T-helper 1 cell treated with Interleukin-12 subunit alpha and Interleukin-12 subunit beta and Interleukin-4 antibody, amounts not matched to agents 30 ng/mL and 1 ng/mL, for 36 hours (primary cell): ENCODE measurements at regions not wholly inside any gene's neighbourhood (a gene's known extent, or its start where the extent isn't known, plus 50 kb on each side); places are given as distances from the start of the nearest gene placed in this dataset.

ENCODE experiments used
- intact Hi-C: fragments of 100-400 bp; cut with micrococcal nuclease; formaldehyde crosslinking; loops from one replicate; pipeline ENCODE4 v1.15.1; 2024

DNA sequence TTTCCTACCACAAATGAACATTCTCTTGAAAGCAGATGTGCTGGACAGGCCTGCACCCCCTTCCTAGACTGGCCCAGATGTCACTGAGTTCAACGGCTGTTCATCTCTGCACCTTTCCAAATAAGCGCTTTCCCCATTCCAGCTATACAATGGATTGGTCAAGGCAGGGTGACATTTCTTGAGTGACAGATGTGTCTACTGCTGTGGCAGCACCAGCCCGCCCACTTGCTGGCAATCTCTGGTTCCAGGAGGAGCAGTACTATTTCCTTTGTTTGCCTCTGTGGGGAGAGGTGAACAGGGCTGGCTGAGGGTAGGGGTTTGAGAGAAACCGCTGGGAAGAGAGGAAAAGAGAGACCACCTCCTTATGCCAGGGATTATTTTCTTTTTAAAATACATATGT is 269.5 kb upstream of the POU3F3 start:
- intact Hi-C loops: no loop called here

DNA sequence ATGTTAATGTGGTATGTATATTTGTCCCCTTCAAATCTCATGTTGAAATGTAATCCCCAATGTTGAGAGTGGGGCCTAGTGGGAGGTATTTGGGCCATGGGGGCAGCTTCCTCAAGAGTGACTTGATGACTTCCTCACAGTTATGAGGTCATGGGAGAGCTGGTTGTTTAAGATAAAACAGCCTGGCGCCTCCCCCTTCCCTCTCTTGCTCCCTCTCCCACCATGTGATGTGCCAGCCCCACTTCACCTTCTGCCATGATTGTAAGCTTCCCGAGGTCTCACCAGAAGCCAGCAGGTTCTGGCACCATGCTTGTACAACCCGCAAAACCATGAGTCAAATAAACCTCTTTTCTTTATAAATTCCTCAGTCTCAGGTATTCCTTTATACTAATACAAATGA is 258.3 kb upstream of the POU3F3 start:
- intact Hi-C loops: no loop called here

DNA sequence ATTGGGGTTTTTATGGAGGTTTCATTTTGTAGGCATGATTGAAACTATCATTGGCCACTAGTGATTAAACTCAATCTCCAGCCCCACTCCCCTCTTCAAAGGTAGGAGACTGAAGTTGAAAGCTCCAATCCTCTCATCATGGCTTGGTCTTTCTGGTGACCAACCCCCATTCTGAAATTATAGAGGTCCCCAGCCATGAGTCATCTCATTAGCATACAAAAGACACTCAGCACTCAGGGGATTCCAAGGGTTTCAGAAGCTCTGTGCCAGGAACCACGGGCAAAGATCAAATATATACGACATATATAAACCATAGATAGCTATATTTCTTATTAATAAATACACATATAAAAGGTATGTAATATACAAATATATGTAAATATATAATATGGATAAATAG is 256.0 kb upstream of the POU3F3 start:
- intact Hi-C loops: no loop called here

DNA sequence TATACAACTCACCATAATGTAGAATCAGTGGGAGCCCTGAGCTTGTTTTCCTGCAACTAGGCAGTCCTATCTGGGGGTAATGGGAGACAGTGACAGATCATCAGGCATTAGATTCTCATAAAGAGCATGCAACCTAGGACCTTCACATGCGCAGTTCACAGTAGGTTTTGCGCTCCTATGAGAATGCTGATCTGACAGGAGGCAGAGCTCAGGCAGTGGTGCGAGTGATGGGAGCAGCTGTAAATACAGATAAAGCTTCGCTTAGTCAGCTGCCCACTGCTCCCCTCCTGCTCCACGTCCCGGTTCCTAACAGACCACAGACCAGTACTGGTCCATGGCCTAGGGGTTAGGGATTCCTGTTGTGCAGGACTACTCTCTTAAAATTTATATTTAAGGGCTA is 255.3 kb upstream of the POU3F3 start:
- intact Hi-C loops: no loop called here

DNA sequence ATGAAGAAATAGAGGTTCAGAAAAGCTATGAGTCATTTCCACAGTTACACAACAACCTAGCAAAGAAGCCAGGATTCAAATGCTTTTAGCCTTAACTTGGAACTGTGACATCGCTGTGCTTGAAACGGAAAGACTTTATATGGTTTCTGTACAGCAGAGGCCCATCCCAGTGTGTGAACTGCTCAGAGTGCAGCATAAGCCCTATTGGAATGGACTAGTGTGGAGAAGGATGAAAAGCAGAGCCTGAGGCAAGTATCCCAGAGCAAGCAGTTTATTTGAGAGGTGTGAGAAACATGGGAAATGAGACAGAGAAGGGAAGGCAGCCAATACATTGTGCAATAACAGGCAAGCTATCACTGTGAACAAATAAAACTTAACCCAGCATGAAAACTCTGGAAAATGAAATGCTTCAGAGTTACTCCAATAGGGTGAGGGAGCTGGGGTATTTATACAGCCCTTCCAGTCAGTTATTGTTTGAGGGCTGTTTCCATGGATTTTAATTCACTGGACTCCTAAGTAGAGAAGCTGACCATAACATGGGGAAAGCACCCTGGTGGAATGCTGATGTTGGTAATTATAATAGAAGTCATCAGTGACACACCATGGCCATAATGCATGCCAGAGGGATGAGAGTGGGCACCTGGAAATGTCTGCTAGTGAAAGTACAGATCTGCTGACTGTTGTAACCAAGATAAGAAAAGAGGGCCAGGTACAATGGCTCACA is 254.0 kb upstream of the POU3F3 start:
- intact Hi-C loops: no loop called here

DNA sequence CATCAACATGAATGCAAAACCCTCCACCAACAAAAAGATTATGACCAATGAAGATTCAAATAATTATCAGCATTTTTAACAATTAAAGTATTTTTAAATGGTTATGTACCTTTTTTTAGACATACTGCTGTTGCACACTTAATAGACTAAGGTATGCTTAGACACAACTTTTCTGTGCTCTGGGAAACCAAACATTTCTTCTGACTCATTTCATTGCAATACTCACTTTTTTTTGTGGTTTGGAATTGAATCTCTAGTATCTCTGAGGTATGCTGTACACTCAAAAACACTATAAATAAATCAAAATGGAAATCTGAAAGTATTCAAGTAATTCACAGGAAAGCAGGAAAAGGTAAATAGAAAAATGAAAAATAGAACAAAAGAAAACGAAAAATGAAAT is 247.9 kb upstream of the POU3F3 start:
- intact Hi-C loops: no loop called here

DNA sequence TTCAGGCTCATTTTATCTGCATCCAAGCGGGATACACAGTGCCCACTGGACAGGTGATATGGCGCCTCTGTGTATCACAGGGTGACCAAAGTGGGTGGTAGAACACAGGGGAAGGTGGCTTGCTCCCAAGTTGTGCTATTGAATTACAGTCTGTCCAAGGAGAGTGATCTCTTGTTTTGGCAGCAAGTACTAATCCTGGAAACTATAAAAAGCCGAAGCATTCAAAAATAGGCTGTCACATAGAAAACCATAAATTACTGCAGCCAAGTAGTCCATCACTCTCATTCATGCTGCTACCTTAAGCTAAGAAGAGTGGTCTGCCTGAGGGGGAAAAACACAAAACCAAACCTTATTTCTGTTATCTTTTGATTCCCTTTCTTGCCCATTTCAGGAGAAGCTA is 237.1 kb upstream of the POU3F3 start:
- intact Hi-C loops: no loop called here

DNA sequence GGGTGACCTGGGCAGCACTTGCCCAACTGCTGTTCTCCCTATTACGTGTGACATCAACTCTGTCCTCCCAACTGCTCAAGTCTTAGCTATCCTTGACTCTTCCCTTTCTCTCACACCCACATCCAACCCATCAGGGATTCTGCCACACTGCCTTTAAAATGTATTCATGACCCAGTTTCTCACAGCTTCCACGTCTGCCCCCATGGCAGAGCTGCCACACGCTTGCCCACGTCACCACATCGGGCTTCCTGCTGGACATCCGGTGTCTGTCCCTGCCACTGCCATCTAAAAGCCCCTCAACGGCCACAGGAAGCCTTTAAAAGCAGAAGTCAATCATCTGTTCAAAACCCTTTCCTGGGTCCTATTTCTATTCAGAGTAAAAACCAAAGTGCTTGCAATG is 233.1 kb upstream of the POU3F3 start:
- intact Hi-C loops: no loop called here

DNA sequence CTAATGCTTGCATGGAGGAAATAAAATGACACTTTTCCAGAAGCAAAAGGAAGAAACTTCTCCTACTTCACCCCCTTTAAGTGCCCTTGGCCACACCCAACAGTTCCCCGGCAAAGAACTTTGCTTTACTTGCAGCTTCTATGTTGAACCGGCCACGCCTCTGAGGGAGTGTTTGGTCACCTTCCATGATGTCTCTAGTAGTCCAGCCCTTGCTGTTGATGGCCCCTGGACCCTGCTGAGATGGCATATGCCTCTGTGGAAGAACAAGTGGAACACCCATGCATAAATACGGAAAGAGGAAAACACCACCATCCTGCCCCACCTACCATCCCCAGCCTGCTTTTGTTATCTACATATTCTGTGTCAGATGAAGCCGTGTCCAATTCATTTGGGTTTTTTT is 218.3 kb upstream of the POU3F3 start:
- intact Hi-C loops: no loop called here

DNA sequence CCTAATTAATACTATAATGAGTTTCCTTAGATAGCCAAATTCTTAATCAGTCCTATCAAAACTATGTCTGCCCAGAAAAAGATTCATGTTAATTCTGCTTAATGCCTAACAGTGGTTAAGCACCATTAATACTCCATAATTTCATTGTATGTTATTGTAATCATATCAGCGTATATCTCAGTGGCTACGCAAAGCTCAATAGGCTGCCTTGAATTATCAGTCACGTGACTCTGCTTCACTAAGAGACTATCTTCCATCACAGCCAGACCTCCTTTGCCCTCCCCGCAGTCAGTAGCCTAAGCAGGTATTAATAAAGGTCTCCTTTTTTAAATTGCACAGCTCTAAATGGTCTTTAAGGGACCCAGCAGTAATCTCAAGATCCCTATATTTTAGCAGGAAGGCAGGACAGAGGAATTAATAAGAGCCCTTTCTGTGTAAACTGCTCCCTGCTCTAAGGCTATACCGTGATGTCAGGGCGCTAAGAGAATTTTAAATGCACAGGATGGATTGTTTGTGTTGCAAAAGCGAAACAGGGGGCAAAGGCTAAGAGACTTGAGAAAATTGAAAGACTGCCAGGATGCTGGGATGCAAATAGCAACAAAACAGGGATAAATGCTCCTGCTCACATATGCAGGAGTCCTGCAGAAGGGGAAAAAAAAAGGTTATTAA is 215.6 kb upstream of the POU3F3 start:
- intact Hi-C loops: no loop called here

DNA sequence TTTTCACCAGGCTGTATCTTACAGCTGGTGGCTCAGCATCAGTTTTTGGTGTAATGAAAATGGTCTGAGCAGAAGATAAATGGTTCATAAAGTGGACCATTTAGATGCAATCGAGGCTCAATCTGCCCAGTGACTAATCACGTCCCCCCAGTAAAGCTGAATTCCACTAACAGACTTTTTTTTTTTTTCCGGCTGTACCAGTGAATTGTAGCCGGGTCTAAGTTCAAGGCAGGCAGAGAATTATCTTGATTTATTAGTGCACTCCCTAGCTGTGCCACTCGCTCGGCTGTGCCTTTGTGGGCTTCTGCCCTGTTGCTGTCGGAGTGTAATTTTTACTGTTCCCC is 215.1 kb upstream of the POU3F3 start:
- intact Hi-C loops: no loop called here

DNA sequence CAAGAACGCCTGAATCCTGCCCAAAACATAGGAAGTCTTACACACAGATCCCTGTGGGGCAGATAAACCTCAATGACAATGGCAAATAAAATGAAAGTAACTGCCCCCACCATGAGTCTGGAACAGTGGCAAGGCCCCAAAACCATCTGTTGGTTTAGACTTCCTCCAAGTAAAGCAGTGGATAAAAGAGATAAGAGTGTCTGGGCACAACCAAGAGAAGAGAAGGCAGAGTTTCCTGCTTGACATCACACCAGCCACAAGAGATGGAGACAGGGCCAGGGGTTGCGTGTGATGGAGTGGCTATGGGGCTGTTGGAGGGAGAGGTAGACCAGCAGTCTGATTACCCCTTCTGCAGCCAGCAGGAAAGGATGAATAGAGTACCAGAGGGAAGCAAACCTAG is 212.1 kb upstream of the POU3F3 start:
- intact Hi-C loops: no loop called here

DNA sequence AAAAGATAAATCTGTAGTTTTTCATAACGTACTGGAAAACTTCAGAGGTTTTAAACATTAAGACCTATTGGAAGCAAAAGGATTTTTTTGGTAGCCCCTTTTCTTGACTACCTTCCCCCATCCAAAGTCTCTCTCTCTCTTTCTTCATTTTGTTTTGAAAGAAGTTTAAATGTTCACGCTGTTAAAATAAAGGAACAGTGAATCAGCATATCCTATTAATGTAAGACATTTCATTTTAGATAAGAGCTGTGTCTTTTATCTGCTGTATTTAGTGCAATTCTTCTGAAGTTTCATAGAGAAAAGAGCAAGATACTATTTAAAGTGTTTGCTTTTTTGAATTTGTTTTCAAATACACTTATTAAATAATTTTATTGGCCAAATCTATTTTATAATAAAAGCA is 205.5 kb upstream of the POU3F3 start:
- intact Hi-C loops: no loop called here

DNA sequence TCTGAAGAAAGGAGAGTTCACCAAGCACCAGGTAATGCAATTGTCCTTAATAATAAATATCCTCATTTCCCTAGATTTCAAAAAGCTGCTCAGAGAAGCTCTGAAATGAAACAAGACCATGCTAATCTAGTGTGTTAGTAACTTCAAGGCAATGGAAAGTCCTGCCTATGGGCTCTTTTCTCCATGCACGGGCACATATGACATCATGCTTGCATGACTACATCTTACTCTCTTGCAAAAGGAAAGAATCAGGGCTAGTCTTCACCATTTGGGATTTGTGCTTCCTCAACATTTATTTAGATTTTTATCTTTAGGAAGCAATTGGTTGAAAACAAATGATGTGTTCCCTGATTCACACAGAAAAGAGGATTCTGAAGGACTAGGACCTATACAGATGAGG is 204.0 kb upstream of the POU3F3 start:
- intact Hi-C loops: no loop called here

DNA sequence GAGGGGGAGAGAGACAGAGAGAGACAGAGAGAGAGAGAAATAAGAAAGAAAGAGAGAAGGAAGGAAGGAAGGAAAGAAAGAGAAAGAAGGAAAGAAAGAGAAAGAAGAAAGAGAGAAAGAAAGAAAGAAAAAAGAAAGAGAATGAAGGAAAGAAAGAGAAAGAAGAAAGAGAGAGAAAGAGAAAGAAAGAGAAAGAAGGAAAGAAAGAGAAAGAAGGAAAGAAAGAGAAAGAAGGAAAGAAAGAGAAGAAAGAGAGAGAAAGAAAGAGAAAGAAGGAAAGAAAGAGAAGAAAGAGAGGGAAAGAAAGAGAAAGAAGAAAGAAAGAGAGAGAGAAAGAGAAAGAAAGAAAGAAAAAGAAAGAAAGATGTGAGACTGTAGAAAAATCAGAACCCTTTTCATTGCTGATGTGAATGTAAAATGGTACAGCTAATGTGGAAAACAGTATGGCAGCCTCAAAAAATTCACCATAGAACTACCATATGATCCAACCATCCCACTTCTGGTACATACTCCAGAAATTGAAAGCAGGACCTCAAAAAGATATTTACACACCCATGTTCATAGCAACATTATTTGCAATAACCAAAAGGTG is 203.4 kb upstream of the POU3F3 start:
- intact Hi-C loops: no loop called here

DNA sequence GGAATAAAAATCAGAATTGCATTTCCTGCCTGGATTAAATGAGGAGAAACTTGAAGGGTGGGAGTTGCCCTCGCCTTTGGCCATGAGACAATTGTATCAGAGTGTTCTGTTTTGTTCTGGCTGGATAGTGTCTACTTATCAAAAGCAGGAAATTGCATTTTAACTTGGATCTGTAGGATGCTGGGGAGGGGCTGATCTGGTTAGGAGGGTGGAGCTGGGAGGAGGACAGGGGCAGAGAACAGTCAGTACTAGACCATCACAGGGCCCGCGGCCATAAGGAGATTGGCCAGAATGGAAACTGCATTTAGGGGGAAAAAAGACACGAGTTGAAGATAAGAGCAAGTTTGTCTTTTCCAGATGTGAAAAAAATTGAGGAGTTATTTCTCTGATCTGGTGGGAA is 199.1 kb upstream of the POU3F3 start:
- intact Hi-C loops: no loop called here

DNA sequence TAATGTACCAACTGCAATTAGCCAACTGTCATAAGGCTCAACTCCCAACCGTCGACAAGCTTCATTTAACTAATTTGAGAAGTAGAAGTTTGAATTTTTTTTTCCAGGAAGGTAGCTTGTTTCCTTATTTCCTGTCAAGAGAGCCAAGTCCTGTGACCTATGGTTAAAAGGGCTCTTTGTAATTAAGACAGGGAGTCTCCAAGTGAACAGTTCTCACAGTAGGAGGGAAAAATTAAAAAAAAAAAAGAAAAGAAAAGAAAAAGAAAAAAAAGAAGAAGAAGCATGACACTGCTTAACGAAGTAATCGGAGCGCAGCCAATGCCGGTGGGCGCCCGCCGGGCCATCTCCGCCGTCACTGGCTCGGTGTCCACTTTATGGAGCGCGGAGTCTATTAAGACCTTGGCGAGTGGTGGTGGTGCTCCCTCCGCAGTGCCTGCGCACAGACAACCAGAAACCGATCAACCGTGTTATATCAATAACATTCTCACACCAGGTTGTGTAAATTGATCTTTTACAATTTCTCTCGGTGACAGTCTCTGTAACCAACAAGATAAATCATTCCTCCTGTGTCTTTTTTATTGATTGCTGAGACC is 197.2 kb upstream of the POU3F3 start:
- intact Hi-C loops: no loop called here

DNA sequence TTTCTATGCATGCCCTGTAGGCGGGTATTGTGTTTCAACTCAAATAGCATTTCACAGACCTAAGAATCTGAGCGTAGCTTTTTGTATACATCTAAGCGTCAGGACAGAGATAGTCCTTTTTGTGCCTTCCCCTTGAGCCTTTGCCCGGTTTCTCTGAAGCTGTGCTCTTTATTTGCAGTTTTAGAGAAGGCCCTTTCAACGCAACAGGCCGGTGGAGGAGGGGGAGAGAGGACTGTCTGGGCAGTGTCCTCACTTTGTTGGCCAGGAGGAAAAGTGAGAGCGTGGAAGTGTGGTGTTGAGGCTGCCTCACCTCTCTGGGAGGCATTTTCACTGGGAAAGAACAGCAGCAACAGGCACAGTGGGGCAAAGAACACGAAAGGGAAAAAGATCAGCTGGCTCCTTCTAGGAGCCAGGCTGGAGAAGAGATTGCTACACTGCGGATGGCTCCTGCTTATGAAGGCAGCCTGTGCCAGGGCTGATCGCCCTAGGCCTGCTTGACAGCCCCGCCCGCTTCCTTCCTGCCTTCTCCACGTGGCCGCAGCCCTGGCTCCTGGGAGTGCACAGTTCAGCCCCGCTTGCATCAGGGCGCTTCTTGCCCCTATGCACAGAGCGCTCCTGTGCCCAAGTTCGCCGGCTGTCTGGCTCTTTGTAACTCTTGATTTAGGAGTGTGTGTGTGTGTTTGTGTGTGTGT is 195.6 kb upstream of the POU3F3 start:
- intact Hi-C loops: no loop called here

DNA sequence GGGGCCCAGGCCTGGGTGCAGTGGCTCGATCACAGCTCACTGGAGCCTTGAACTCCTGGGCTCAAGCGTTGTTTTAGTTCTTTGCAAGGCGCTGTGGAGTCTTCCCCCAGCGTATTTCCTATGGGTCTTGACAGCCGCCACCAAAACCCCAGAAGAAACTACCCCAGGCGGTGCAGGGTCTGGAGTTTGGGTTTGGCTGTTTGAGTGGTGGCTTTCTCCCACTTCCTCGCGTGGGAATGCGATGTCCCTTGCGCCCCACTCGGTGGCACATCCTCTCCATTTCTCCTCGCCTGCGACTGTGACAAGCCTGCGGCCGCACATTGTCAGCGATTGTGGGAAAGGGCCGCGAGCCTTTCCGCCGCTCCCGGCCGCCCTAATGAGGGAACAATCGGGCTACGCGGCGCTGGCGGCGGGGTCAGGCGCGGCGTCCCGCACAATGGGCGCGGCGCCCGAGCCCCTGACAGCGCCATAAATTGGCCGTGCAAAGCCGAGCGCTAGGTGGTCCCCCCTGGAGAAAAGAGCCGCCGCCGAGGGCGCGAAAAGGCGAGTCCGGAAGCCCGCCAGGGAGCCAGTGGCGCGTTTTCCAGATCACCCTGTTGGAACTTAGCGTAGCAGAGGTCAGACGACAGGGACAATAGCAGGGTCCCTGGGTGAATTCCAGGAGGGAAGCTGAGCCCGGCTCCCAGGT is 194.9 kb upstream of the POU3F3 start:
- intact Hi-C loops: no loop called here

DNA sequence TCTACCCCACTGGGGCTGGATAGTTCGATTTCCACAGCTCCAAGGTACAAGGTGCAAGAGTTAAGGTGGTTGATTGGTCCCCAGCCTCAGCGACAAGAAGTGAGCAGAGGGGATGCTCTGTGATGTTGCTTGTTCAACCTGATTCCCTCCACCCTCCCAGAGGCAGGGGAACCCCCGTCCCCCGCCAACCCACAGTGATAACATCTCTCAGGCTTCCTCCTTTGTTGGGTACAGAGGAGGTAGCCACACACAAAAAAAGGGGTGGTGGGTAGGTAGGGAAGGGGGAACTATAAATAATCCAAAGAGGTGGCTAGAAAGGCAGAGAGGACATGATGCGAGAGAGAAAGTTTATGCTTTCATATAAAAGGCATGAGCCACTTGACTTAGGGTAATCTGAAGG is 192.9 kb upstream of the POU3F3 start:
- intact Hi-C loops: no loop called here

DNA sequence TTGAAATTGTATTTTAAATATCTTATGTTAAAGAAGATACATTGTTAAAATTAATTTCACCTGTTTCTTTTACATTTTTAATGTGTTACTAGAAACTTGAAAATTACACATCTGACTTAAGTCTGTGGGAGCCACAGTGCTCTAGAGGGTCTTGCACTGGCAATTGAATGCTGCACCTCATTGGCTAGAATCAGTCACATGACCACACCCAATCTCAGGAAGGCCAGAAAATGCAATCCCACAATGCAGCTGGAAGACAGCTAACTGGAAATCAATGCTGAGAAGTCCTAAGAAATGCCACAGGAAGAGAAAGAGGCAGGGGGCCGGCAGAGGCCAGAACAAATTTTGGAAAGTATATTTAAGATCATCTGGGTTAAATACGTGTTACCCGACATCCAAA is 189.2 kb upstream of the POU3F3 start:
- intact Hi-C loops: no loop called here

DNA sequence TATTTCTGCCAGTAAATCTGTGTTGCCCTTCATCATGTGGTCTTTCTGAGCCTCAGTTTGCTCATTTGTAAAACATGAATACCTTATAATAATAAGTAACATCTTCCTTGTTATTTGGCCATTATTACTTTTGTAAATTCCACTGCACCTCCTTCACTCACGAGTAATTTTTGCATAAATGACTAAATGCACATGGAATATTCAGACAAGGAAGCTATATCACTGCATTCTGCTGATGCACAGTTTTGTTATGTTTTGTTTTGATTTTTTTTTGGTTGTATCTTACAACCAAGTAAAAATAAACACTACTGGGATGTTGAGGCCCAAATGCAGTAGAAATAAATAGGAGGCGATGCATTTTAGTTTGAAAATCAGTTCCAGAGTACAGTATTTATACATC is 185.3 kb upstream of the POU3F3 start:
- intact Hi-C loops: no loop called here
